ENCODE measurements at regions not wholly inside any gene's neighbourhood (a gene's known extent, or its start where the extent isn't known, plus 50 kb on each side); places are given as distances from the start of the nearest gene placed in this dataset.

- no peak overlapping the region for H3K9ac ChIP-seq (ENCODE audit: low read depth, low read length, poor library complexity, severe bottlenecking)
- no peaks in the 10 kb centered on the region for H3F3A ChIP-seq (ENCODE audit: low read depth)
- H4K20me1 ChIP-seq (ENCODE audit: insufficient read depth, low read length, poor library complexity, severe bottlenecking), result no peaks in the 10 kb centered on the region
- no peaks in the 10 kb centered on the region for H3K4me1 ChIP-seq (ENCODE audit: insufficient read depth, low read length, poor library complexity, severe bottlenecking)
- no peak overlapping the region for H2AFZ ChIP-seq (ENCODE audit: low read length)
- no peak overlapping the region for H3K4me3 ChIP-seq (ENCODE audit: low read length, poor library complexity, severe bottlenecking)
- no peaks in the 10 kb centered on the region for H3K27me3 ChIP-seq (ENCODE audit: insufficient read depth, low read length, poor library complexity, severe bottlenecking)
- H3K79me2 ChIP-seq (ENCODE audit: insufficient read depth, low read length), result peaks cover 9% of the 10 kb centered on the region; the same call in 1 of the 2 replicates
- H3K4me2 ChIP-seq (ENCODE audit: low read depth, low read length, poor library complexity, severe bottlenecking), result no peak overlapping the region
- H3K36me3 ChIP-seq (ENCODE audit: insufficient read depth, low read length), result no peaks in the 10 kb centered on the region
- no peaks in the 10 kb centered on the region for H3K9me3 ChIP-seq (ENCODE audit: insufficient read depth, low read depth, low read length)
- TF ChIP-seq CTCF (conservative IDR thresholded peaks at IDR 0.05; ENCODE audit: low read length) (no peak), EZH2phosphoT487 (IDR thresholded peaks at IDR 0.05; ENCODE audit: borderline replicate concordance) (no peak)
- H3K9me2 ChIP-seq (replicated peaks; ENCODE audit: low read depth, low read length), result no peaks in the 10 kb centered on the region
Observed at GRCh38 chr5:102080288-102080687, 215.8 kb downstream of the SLCO4C1 start.

GRCh38 chr5:102077920-102078319 lies 218.2 kb downstream of the SLCO4C1 start:
- Histone ChIP-seq H3K27me3 (ENCODE audit: insufficient read depth, low read length, poor library complexity, severe bottlenecking) (no peaks in the 10 kb centered on the region), H3K4me2 (ENCODE audit: low read depth, low read length, poor library complexity, severe bottlenecking) (no peak overlapping the region), H3K79me2 (ENCODE audit: insufficient read depth, low read length) (peaks cover 9% of the 10 kb centered on the region; the same call in 1 of the 2 replicates), H4K20me1 (ENCODE audit: insufficient read depth, low read length, poor library complexity, severe bottlenecking) (no peaks in the 10 kb centered on the region), H3K36me3 (ENCODE audit: insufficient read depth, low read length) (no peaks in the 10 kb centered on the region), H3K9me2 (replicated peaks; ENCODE audit: low read depth, low read length) (no peaks in the 10 kb centered on the region), H2AFZ (ENCODE audit: low read length) (no peak overlapping the region), H3F3A (ENCODE audit: low read depth) (no peaks in the 10 kb centered on the region), H3K4me1 (ENCODE audit: insufficient read depth, low read length, poor library complexity, severe bottlenecking) (no peaks in the 10 kb centered on the region), H3K9ac (ENCODE audit: low read depth, low read length, poor library complexity, severe bottlenecking) (no peak overlapping the region), H3K9me3 (ENCODE audit: insufficient read depth, low read depth, low read length) (no peaks in the 10 kb centered on the region), H3K4me3 (ENCODE audit: low read length, poor library complexity, severe bottlenecking) (no peak overlapping the region)
- no peak for TF ChIP-seq CTCF (conservative IDR thresholded peaks at IDR 0.05; ENCODE audit: low read length)
- no peak for TF ChIP-seq EZH2phosphoT487 (IDR thresholded peaks at IDR 0.05; ENCODE audit: borderline replicate concordance)

- H3K4me1 ChIP-seq (ENCODE audit: insufficient read depth, low read length, poor library complexity, severe bottlenecking), result no peaks in the 10 kb centered on the region
Observed at GRCh38 chr5:102069974-102070373, 226.1 kb downstream of the SLCO4C1 start.

More at GRCh38 chr5:102069974-102070373, 226.1 kb downstream of the SLCO4C1 start:
- no peaks in the 10 kb centered on the region for H3K36me3 ChIP-seq (ENCODE audit: insufficient read depth, low read length)
- H3K4me3 ChIP-seq (ENCODE audit: low read length, poor library complexity, severe bottlenecking), result no peak overlapping the region
- no peaks in the 10 kb centered on the region for H3K9me2 ChIP-seq (replicated peaks; ENCODE audit: low read depth, low read length)
- no peaks in the 10 kb centered on the region for H4K20me1 ChIP-seq (ENCODE audit: insufficient read depth, low read length, poor library complexity, severe bottlenecking)
- TF ChIP-seq CTCF (conservative IDR thresholded peaks at IDR 0.05; ENCODE audit: low read length), result no peak
- no peak for TF ChIP-seq EZH2phosphoT487 (IDR thresholded peaks at IDR 0.05; ENCODE audit: borderline replicate concordance)
- H2AFZ ChIP-seq (ENCODE audit: low read length), result no peak overlapping the region
- no peak overlapping the region for H3K4me2 ChIP-seq (ENCODE audit: low read depth, low read length, poor library complexity, severe bottlenecking)
- no peak overlapping the region for H3K9ac ChIP-seq (ENCODE audit: low read depth, low read length, poor library complexity, severe bottlenecking)
- H3F3A ChIP-seq (ENCODE audit: low read depth), result no peaks in the 10 kb centered on the region
- no peaks in the 10 kb centered on the region for H3K27me3 ChIP-seq (ENCODE audit: insufficient read depth, low read length, poor library complexity, severe bottlenecking)
- no peaks in the 10 kb centered on the region for H3K79me2 ChIP-seq (ENCODE audit: insufficient read depth, low read length)
- no peaks in the 10 kb centered on the region for H3K9me3 ChIP-seq (ENCODE audit: insufficient read depth, low read depth, low read length)
